ENCODE measurements at regions not wholly inside any gene's neighbourhood (a gene's known extent, or its start where the extent isn't known, plus 50 kb on each side); places are given as distances from the start of the nearest gene placed in this dataset.

DNA sequence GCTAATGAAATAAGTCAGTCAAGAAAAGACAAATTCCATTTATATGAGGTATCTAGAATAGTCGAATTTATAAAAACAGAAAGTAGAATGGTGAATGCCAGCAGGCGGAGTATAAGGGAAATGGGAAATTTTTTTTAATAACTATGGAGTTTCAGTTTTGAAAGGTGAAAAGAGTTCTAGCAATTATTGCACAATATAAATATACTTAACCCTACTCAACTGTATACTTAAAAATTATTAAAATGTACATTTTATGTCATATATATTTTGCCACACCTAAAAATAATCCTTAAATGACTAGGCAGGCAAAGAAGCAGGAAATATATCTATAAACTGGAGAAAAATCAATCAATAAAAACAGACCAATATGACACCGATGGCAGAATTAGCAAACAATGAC is 196.5 kb upstream of the UBASH3B start:
- TF ChIP-seq, protein P1, sequence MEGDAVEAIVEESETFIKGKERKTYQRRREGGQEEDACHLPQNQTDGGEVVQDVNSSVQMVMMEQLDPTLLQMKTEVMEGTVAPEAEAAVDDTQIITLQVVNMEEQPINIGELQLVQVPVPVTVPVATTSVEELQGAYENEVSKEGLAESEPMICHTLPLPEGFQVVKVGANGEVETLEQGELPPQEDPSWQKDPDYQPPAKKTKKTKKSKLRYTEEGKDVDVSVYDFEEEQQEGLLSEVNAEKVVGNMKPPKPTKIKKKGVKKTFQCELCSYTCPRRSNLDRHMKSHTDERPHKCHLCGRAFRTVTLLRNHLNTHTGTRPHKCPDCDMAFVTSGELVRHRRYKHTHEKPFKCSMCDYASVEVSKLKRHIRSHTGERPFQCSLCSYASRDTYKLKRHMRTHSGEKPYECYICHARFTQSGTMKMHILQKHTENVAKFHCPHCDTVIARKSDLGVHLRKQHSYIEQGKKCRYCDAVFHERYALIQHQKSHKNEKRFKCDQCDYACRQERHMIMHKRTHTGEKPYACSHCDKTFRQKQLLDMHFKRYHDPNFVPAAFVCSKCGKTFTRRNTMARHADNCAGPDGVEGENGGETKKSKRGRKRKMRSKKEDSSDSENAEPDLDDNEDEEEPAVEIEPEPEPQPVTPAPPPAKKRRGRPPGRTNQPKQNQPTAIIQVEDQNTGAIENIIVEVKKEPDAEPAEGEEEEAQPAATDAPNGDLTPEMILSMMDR (IDR thresholded peaks at IDR 0.05): no peak
- no peak for TF ChIP-seq POLR2A (IDR thresholded peaks at IDR 0.05)
